GM23338 (cell line): ENCODE measurements at regions not wholly inside any gene's neighbourhood (a gene's known extent, or its start where the extent isn't known, plus 50 kb on each side); places are given as distances from the start of the nearest gene placed in this dataset.

Source experiments
- ATAC-seq: fragments of 200-7000 bp; cut with Tn5 transposase; 3 replicates; pipeline ENCODE4 v1.9.1; 2020
- DNase-seq: peaks from one replicate; pipeline ENCODE4 v3.0.0-alpha.2; 2015; ENCODE audit warnings: low spot score
- H2AFZ ChIP-seq: fragments of 200-600 bp; sonication (generic); 2 replicates; pipeline ENCODE4 v1.8.0; 2016; ENCODE audit warnings: antibody characterized with exemption, mild to moderate bottlenecking, moderate library complexity
- H3F3A ChIP-seq: fragments of 200-600 bp; sonication (generic); replicated peaks from 2 replicates; pipeline ENCODE4 v1.8.0; 2017; ENCODE audit warnings: antibody characterized with exemption, mixed run types, low read depth
- H3K27ac ChIP-seq: fragments of 200-600 bp; sonication (generic); 2 replicates; pipeline ENCODE4 v1.6.1; 2016; ENCODE audit warnings: low read depth
- H3K27me3 ChIP-seq: fragments of 200-600 bp; sonication (generic); 2 replicates; pipeline ENCODE4 v1.8.0; 2016; ENCODE audit warnings: mild to moderate bottlenecking, mixed run types, moderate library complexity; ENCODE audit not compliant: insufficient read depth
- H3K36me3 ChIP-seq: fragments of 200-600 bp; sonication (generic); 2 replicates; pipeline ENCODE4 v1.8.0; 2016; ENCODE audit warnings: mild to moderate bottlenecking; ENCODE audit not compliant: insufficient read depth
- H3K4me1 ChIP-seq: fragments of 200-600 bp; sonication (generic); 2 replicates; pipeline ENCODE4 v1.8.0; 2016; ENCODE audit warnings: mild to moderate bottlenecking, moderate library complexity; ENCODE audit not compliant: insufficient read depth
- H3K4me2 ChIP-seq: fragments of 200-600 bp; sonication (generic); 2 replicates; pipeline ENCODE4 v1.7.1; 2017; ENCODE audit warnings: mixed run types
- H3K4me3 ChIP-seq: fragments of 200-600 bp; sonication (generic); 2 replicates; pipeline ENCODE4 v1.6.1; 2016; ENCODE audit warnings: mixed run types
- H3K79me2 ChIP-seq: fragments of 200-600 bp; sonication (generic); replicated peaks from 2 replicates; pipeline ENCODE4 v1.8.0; 2017; ENCODE audit warnings: mild to moderate bottlenecking; ENCODE audit not compliant: insufficient read depth
- H3K9me2 ChIP-seq: fragments of 200-600 bp; sonication (generic); 2 replicates; pipeline ENCODE4 v1.8.0; 2017; ENCODE audit not compliant: insufficient read depth
- H4K20me1 ChIP-seq: fragments of 200-600 bp; sonication (generic); replicated peaks from 2 replicates; pipeline ENCODE4 v1.8.0; 2017; ENCODE audit warnings: mild to moderate bottlenecking; ENCODE audit not compliant: insufficient read depth
- H3K27ac Mint-ChIP-seq: 2 replicates; pipeline ENCODE4 v1.8.0; 2020; ENCODE audit warnings: inconsistent platforms, mild to moderate bottlenecking, moderate library complexity, mixed read lengths
- H3K27me3 Mint-ChIP-seq: 3 replicates; pipeline ENCODE4 v1.8.0; 2022; ENCODE audit warnings: low read depth, mild to moderate bottlenecking, moderate library complexity, mixed read lengths, inconsistent platforms; ENCODE audit not compliant: insufficient read depth, poor library complexity
- H3K36me3 Mint-ChIP-seq: 3 replicates; pipeline ENCODE4 v1.8.0; 2021; ENCODE audit warnings: low read depth, mild to moderate bottlenecking, inconsistent platforms, moderate library complexity, mixed read lengths
- H3K4me1 Mint-ChIP-seq: 3 replicates; pipeline ENCODE4 v1.8.0; 2020; ENCODE audit warnings: mild to moderate bottlenecking, inconsistent platforms, mixed read lengths
- H3K4me3 Mint-ChIP-seq: 3 replicates; pipeline ENCODE4 v1.8.0; 2021; ENCODE audit warnings: moderate library complexity, mild to moderate bottlenecking, inconsistent platforms, mixed read lengths
- H3K9me3 Mint-ChIP-seq: 3 replicates; pipeline ENCODE4 v1.8.0; 2020; ENCODE audit warnings: moderate library complexity, mild to moderate bottlenecking, inconsistent platforms, mixed read lengths
- CREB1 ChIP-seq: fragments of 250-450 bp; sonication (Bioruptor Pico); IDR thresholded peaks from 2 replicates; pipeline ENCODE4 v1.5.0; 2020; ENCODE audit warnings: low read depth, mild to moderate bottlenecking, moderate library complexity
- EZH2 ChIP-seq: fragments of 200-600 bp; sonication (generic); IDR thresholded peaks from one replicate; pipeline ENCODE4 v1.8.0; 2017; ENCODE audit warnings: antibody characterized with exemption, mild to moderate bottlenecking, low read depth; ENCODE audit not compliant: unreplicated experiment
- EZH2phosphoT487 ChIP-seq: fragments of 200-600 bp; sonication (generic); IDR thresholded peaks from one replicate; pipeline ENCODE4 v1.8.1; 2018; ENCODE audit warnings: antibody characterized with exemption; ENCODE audit not compliant: unreplicated experiment
- JUNB ChIP-seq: IDR thresholded peaks from one replicate; pipeline ENCODE4 v1.6.1; 2016; ENCODE audit warnings: antibody characterized with exemption; ENCODE audit not compliant: unreplicated experiment
- NANOG ChIP-seq: IDR thresholded peaks from 2 replicates; pipeline ENCODE4 v1.6.1; 2016; ENCODE audit warnings: antibody characterized with exemption, borderline replicate concordance
- POLR2AphosphoS5 ChIP-seq: IDR thresholded peaks from 2 replicates; pipeline ENCODE4 v1.6.1; 2016; ENCODE audit warnings: antibody characterized with exemption, low read depth
- REST ChIP-seq: IDR thresholded peaks from one replicate; pipeline ENCODE4 v1.6.1; 2018; ENCODE audit warnings: antibody characterized with exemption; ENCODE audit not compliant: unreplicated experiment
- STAT1 ChIP-seq: IDR thresholded peaks from one replicate; pipeline ENCODE4 v1.6.1; 2016; ENCODE audit warnings: antibody characterized with exemption; ENCODE audit not compliant: unreplicated experiment
- ZNF114 ChIP-seq: fragments of 250-450 bp; sonication (Bioruptor Pico); IDR thresholded peaks from 2 replicates; pipeline ENCODE4 v1.5.0; 2020; ENCODE audit warnings: mild to moderate bottlenecking, moderate library complexity
- ZNF331 ChIP-seq: fragments of 250-450 bp; sonication (Bioruptor Pico); IDR thresholded peaks from 2 replicates; pipeline ENCODE4 v1.5.0; 2020; ENCODE audit warnings: low read depth, mild to moderate bottlenecking, moderate library complexity
- TF ChIP-seq, protein P1 (sequence below): IDR thresholded peaks from 2 replicates; pipeline ENCODE4 v1.6.1; 2016; ENCODE audit warnings: antibody characterized with exemption
- TF ChIP-seq, protein P2 (sequence below): fragments of 250-450 bp; sonication (Bioruptor Pico); IDR thresholded peaks from 2 replicates; pipeline ENCODE4 v1.5.0; 2020; ENCODE audit warnings: mild to moderate bottlenecking, moderate library complexity

GRCh38 chr6:82017773-82018172, 229.8 kb downstream of the IBTK start (continued):
- TF ChIP-seq POLR2AphosphoS5 (no peak), STAT1 (no peak), ZNF331 (CRISPR knock-in tag) (no peak), EZH2 (no peak), EZH2phosphoT487 (no peak), ZNF114 (CRISPR knock-in tag) (no peak), CREB1 (no peak), NANOG (no peak)
- TF ChIP-seq, protein P1, sequence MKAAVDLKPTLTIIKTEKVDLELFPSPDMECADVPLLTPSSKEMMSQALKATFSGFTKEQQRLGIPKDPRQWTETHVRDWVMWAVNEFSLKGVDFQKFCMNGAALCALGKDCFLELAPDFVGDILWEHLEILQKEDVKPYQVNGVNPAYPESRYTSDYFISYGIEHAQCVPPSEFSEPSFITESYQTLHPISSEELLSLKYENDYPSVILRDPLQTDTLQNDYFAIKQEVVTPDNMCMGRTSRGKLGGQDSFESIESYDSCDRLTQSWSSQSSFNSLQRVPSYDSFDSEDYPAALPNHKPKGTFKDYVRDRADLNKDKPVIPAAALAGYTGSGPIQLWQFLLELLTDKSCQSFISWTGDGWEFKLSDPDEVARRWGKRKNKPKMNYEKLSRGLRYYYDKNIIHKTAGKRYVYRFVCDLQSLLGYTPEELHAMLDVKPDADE: no peak

DNA sequence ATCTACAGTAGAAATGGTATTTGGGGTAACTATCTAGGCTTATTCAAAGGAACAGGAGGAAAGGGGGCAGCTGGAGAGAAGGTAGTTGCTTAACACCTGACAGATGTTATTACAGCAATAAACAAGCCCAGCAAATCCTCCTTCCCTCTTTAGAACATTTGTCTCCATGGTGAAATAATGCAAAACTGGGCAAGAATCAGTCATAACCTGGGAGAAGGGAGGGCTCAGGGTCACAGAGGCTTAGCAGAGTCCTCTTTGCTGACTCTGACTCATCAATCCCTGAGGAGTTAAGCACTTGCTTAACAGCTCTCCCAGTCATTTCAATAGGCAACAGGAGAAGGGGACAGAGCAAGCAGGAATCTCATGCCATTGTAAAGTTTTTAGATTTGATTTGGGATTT, 230.3 kb downstream of the IBTK start:
- H3K4me3 Mint-ChIP-seq: no peak overlapping the region
- Histone ChIP-seq H3K27me3 (no peaks in the 10 kb centered on the region), H3K4me3 (no peak overlapping the region), H3F3A (no peaks in the 10 kb centered on the region), H3K9me2 (no peaks in the 10 kb centered on the region), H3K4me2 (no peak overlapping the region), H3K4me1 (0 out of 2 replicates have a peak, but pooled peaks cover 4% of the 10 kb centered on the region), H3K36me3 (no peaks in the 10 kb centered on the region), H2AFZ (no peak overlapping the region), H3K27ac (no peak overlapping the region), H3K79me2 (no peaks in the 10 kb centered on the region), H4K20me1 (no peaks in the 10 kb centered on the region)
- no peaks in the 10 kb centered on the region for H3K9me3 Mint-ChIP-seq
- DNase-seq (peak; percentile 54), ATAC-seq (peak; percentile 86)
- H3K4me1 Mint-ChIP-seq: peaks cover 4% of the 10 kb centered on the region; the same call in 2 of the 3 replicates
- H3K36me3 Mint-ChIP-seq: no peaks in the 10 kb centered on the region
- peak overlapping the region; percentile 28; the same call in 1 of the 2 replicates for H3K27ac Mint-ChIP-seq
- no peaks in the 10 kb centered on the region for H3K27me3 Mint-ChIP-seq
- TF ChIP-seq EZH2phosphoT487: no peak
- no peak for TF ChIP-seq NANOG
- TF ChIP-seq STAT1: no peak
- TF ChIP-seq, protein P1: no peak
- TF ChIP-seq CREB1: no peak
- no peak for TF ChIP-seq ZNF114 (CRISPR knock-in tag)
- no peak for TF ChIP-seq ZNF331 (CRISPR knock-in tag)
- TF ChIP-seq, protein P2, sequence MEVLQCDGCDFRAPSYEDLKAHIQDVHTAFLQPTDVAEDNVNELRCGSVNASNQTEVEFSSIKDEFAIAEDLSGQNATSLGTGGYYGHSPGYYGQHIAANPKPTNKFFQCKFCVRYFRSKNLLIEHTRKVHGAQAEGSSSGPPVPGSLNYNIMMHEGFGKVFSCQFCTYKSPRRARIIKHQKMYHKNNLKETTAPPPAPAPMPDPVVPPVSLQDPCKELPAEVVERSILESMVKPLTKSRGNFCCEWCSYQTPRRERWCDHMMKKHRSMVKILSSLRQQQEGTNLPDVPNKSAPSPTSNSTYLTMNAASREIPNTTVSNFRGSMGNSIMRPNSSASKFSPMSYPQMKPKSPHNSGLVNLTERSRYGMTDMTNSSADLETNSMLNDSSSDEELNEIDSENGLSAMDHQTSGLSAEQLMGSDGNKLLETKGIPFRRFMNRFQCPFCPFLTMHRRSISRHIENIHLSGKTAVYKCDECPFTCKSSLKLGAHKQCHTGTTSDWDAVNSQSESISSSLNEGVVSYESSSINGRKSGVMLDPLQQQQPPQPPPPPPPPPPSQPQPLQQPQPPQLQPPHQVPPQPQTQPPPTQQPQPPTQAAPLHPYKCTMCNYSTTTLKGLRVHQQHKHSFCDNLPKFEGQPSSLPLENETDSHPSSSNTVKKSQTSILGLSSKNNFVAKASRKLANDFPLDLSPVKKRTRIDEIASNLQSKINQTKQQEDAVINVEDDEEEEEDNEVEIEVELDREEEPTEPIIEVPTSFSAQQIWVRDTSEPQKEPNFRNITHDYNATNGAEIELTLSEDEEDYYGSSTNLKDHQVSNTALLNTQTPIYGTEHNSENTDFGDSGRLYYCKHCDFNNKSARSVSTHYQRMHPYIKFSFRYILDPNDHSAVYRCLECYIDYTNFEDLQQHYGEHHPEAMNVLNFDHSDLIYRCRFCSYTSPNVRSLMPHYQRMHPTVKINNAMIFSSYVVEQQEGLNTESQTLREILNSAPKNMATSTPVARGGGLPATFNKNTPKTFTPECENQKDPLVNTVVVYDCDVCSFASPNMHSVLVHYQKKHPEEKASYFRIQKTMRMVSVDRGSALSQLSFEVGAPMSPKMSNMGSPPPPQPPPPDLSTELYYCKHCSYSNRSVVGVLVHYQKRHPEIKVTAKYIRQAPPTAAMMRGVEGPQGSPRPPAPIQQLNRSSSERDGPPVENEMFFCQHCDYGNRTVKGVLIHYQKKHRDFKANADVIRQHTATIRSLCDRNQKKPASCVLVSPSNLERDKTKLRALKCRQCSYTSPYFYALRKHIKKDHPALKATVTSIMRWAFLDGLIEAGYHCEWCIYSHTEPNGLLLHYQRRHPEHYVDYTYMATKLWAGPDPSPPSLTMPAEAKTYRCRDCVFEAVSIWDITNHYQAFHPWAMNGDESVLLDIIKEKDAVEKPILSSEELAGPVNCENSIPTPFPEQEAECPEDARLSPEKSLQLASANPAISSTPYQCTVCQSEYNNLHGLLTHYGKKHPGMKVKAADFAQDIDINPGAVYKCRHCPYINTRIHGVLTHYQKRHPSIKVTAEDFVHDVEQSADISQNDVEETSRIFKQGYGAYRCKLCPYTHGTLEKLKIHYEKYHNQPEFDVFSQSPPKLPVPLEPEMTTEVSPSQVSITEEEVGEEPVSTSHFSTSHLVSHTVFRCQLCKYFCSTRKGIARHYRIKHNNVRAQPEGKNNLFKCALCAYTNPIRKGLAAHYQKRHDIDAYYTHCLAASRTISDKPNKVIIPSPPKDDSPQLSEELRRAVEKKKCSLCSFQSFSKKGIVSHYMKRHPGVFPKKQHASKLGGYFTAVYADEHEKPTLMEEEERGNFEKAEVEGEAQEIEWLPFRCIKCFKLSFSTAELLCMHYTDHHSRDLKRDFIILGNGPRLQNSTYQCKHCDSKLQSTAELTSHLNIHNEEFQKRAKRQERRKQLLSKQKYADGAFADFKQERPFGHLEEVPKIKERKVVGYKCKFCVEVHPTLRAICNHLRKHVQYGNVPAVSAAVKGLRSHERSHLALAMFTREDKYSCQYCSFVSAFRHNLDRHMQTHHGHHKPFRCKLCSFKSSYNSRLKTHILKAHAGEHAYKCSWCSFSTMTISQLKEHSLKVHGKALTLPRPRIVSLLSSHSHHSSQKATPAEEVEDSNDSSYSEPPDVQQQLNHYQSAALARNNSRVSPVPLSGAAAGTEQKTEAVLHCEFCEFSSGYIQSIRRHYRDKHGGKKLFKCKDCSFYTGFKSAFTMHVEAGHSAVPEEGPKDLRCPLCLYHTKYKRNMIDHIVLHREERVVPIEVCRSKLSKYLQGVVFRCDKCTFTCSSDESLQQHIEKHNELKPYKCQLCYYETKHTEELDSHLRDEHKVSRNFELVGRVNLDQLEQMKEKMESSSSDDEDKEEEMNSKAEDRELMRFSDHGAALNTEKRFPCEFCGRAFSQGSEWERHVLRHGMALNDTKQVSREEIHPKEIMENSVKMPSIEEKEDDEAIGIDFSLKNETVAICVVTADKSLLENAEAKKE (CRISPR knock-in tag): no peak
- no peak for TF ChIP-seq JUNB
- TF ChIP-seq REST: no peak
- no peak for TF ChIP-seq POLR2AphosphoS5
- TF ChIP-seq EZH2: no peak
